ENCODE measurements at regions not wholly inside any gene's neighbourhood (a gene's known extent, or its start where the extent isn't known, plus 50 kb on each side); places are given as distances from the start of the nearest gene placed in this dataset.

DNA sequence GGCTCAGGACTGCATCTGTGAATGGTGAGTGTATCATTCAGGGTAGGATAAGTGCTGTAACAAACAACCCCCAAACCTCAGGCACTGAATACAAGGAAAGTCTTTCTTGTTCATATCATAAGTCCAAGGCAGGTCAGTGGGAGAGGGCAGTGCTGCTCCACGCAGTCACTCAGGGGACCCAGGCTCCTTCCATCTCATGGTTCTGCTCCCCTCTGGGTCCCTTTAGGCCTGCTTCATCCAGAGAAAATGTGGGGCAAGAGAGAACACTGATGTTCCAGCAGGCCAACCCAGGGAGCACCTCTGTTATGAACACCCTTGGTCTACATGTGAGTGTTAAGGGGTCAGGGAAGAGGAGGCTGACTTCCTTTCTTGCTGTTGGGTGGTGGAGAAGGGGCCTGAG is 187.8 kb downstream of the CHST1 start:
- no peak overlapping the region for H3K4me3 ChIP-seq (ENCODE audit: low read depth, low read length)
- DNase-seq (ENCODE audit: low read depth) = no peak

DNA sequence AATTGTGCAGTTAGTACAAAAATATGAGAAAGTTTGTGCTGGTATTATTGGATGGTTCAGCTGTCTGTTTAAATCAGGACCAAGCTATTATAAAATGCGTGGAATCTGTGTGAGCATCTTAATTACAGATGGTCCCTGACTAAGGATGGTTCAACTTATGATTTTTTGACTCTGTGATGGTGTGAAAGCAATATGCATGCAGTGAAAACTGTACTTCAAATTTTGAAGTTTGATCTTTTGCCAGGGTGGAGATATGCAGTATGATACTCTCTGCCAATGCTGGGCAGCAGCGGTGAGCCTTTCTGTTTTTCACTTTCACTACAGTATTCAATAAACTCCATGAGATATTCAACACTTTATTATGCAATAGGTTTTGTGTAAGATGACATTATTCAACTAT is 189.3 kb downstream of the CHST1 start:
- no peak for DNase-seq (ENCODE audit: low read depth)
- no peak overlapping the region for H3K4me3 ChIP-seq (ENCODE audit: low read depth, low read length)
- TF ChIP-seq, protein P1, sequence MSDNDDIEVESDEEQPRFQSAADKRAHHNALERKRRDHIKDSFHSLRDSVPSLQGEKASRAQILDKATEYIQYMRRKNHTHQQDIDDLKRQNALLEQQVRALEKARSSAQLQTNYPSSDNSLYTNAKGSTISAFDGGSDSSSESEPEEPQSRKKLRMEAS (IDR thresholded peaks at IDR 0.05; ENCODE audit: low read depth, low read length) = no peak
- TF ChIP-seq, protein P2, sequence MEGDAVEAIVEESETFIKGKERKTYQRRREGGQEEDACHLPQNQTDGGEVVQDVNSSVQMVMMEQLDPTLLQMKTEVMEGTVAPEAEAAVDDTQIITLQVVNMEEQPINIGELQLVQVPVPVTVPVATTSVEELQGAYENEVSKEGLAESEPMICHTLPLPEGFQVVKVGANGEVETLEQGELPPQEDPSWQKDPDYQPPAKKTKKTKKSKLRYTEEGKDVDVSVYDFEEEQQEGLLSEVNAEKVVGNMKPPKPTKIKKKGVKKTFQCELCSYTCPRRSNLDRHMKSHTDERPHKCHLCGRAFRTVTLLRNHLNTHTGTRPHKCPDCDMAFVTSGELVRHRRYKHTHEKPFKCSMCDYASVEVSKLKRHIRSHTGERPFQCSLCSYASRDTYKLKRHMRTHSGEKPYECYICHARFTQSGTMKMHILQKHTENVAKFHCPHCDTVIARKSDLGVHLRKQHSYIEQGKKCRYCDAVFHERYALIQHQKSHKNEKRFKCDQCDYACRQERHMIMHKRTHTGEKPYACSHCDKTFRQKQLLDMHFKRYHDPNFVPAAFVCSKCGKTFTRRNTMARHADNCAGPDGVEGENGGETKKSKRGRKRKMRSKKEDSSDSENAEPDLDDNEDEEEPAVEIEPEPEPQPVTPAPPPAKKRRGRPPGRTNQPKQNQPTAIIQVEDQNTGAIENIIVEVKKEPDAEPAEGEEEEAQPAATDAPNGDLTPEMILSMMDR (IDR thresholded peaks at IDR 0.05; ENCODE audit: low read depth, low read length) = no peak
- TF ChIP-seq POLR2A (IDR thresholded peaks at IDR 0.05; ENCODE audit: extremely low read depth, insufficient read length) = no peak
- no peak for TF ChIP-seq MYC (IDR thresholded peaks at IDR 0.05; ENCODE audit: low read depth, low read length)

More for the DNA sequence above, 187.8 kb downstream of the CHST1 start:
- TF ChIP-seq, protein P2 (IDR thresholded peaks at IDR 0.05; ENCODE audit: low read depth, low read length) = no peak
- no peak for TF ChIP-seq POLR2A (IDR thresholded peaks at IDR 0.05; ENCODE audit: extremely low read depth, insufficient read length)
- TF ChIP-seq MYC (IDR thresholded peaks at IDR 0.05; ENCODE audit: low read depth, low read length) = no peak
- TF ChIP-seq, protein P1 (IDR thresholded peaks at IDR 0.05; ENCODE audit: low read depth, low read length) = no peak

DNA sequence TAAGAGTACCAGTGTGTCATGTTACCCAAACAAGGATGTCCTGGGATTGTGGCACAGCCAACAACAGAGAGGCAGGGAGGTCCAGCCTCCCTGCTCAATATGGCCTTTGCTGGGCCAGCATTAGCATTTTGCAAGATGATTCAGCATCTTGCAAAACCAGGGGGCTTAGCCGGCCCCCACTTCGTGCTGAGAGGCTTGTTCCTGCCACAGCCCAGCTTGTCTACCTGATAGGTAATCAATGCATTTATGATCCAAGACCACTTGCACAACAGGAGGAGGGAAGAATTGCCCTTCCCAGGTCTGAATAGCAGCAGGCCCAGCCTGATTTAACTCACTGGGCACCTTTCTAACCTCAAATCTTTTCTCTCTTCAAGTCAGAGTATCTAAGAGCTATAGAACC is 189.0 kb upstream of the SYT13 start:
- H3K4me3 ChIP-seq (ENCODE audit: low read depth, low read length) = no peak overlapping the region
- DNase-seq (ENCODE audit: low read depth) = no peak
- TF ChIP-seq, protein P2 (IDR thresholded peaks at IDR 0.05; ENCODE audit: low read depth, low read length) = no peak
- no peak for TF ChIP-seq POLR2A (IDR thresholded peaks at IDR 0.05; ENCODE audit: extremely low read depth, insufficient read length)
- TF ChIP-seq MYC (IDR thresholded peaks at IDR 0.05; ENCODE audit: low read depth, low read length) = no peak
- TF ChIP-seq, protein P1 (IDR thresholded peaks at IDR 0.05; ENCODE audit: low read depth, low read length) = no peak

DNA sequence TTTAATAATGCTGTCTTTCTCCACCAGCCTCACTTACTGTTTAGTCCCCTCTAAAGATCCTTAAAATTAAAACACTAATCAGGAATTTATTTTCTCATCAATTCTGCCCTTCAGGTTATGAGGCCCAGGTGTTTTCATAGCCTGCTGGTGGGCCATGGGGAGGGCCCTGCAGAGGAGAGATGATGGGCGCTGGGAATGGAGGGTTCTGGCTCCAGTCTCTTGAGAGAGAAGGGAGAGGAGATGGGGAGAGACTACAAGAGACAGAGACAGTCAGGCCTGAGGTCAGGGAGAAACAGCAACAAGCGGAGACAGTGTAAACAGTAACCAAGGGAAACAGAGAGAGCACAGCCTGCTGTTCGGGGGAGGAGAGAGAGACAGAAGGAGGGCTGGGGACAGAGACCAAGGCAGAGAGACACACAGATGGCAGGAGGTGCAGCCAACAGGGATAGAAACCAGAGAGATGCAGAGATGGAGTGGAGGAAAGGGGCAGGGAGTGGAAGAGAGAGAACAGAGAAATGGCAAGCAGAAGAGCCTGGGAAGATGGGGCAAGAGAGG is 187.3 kb upstream of the SYT13 start:
- H3K4me3 ChIP-seq (ENCODE audit: low read depth, low read length) = no peak overlapping the region
- TF ChIP-seq, protein P2 (IDR thresholded peaks at IDR 0.05; ENCODE audit: low read depth, low read length) = no peak
- no peak for TF ChIP-seq MYC (IDR thresholded peaks at IDR 0.05; ENCODE audit: low read depth, low read length)
- no peak for TF ChIP-seq POLR2A (IDR thresholded peaks at IDR 0.05; ENCODE audit: extremely low read depth, insufficient read length)
- TF ChIP-seq, protein P1 (IDR thresholded peaks at IDR 0.05; ENCODE audit: low read depth, low read length) = no peak
- no peak for DNase-seq (ENCODE audit: low read depth)

DNA sequence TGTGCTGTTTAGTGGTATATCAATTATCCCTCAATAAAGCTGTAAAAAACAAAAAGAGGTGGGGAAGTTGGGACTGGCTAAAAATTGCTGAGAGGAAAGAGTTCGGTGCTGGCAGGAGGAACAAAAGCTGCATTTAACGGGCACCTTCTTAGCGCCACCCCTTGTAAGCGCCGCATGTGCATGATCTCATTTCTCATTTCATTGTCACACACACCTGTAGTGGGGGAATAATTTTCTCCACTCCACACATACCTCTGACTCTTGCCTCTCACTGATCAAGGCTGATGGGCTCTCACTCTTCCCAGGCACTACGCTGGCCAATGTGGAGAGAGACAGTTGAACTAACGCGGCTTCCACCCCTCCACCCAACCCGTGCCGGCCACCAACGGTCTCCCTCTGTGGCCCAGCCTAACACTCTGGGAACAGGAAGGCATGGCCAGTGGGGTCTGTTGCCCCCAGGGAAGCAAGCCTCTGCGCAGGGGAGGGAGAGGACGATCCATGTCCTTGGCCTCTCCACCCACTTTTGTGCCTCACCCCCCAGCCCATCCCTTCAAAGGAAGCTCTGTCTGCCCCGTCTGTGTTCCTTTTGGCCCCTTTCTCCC is 186.7 kb upstream of the SYT13 start:
- no peak for DNase-seq (ENCODE audit: low read depth)
- no peak overlapping the region for H3K4me3 ChIP-seq (ENCODE audit: low read depth, low read length)
- TF ChIP-seq, protein P2 (IDR thresholded peaks at IDR 0.05; ENCODE audit: low read depth, low read length) = no peak
- no peak for TF ChIP-seq POLR2A (IDR thresholded peaks at IDR 0.05; ENCODE audit: extremely low read depth, insufficient read length)
